ENCODE measurements at regions not wholly inside any gene's neighbourhood (a gene's known extent, or its start where the extent isn't known, plus 50 kb on each side); places are given as distances from the start of the nearest gene placed in this dataset.
A peak's percentile ranks its signal among the peaks of the same experiment; 100 is the strongest.

- peaks cover 30% of the 10 kb centered on the region for H3K4me1 Mint-ChIP-seq
- ATAC-seq (peak; percentile 99), DNase-seq (ENCODE audit: low spot score in 2 of 2) (no peak)
- H3K4me3 Mint-ChIP-seq: peak overlapping the region; percentile 15
- no peaks in the 10 kb centered on the region for H3K36me3 Mint-ChIP-seq
- peak overlapping the region; percentile 70 for H3K27ac Mint-ChIP-seq
- no peaks in the 10 kb centered on the region for H3K9me3 Mint-ChIP-seq
Measured at GRCh38 chr13:51518827-51519226, 65.4 kb upstream of the WDFY2 start.

GRCh38 chr13:51519771-51520216, 64.5 kb upstream of the WDFY2 start:
- Mint-ChIP-seq H3K36me3 (no peaks in the 10 kb centered on the region), H3K4me1 (peaks cover 30% of the 10 kb centered on the region), H3K4me3 (no peak overlapping the region), H3K27ac (no peak overlapping the region), H3K9me3 (no peaks in the 10 kb centered on the region)
- ATAC-seq: no peak
- no peak for DNase-seq (ENCODE audit: low spot score in 2 of 2)

DNA sequence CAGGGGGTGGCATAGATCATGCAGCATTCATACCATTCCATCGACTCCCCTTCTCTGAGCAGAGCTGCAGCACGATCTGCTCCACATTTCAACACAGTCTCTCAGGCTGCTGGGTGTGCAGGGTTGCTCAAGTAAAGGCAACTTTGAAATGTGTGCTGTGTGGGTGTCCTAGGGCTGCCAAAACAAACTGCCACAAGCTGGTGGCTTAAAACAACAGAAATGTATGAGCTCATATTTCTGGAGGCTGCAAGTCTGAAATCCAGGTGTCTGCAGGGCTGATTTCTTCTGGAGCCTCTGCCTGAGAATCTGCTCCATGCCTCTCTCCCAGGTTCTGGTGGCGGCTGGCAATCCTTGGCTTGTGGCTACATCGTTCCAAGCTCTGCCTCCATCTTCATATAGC, 63.7 kb upstream of the WDFY2 start:
- no peaks in the 10 kb centered on the region for H3K9me3 Mint-ChIP-seq
- no peak overlapping the region for H3K27ac Mint-ChIP-seq
- DNase-seq (ENCODE audit: low spot score in 2 of 2) (no peak), ATAC-seq (no peak)
- H3K36me3 Mint-ChIP-seq: no peaks in the 10 kb centered on the region
- no peak overlapping the region for H3K4me3 Mint-ChIP-seq
- peaks cover 30% of the 10 kb centered on the region for H3K4me1 Mint-ChIP-seq

- peak overlapping the region; percentile 63 for H3K27ac Mint-ChIP-seq
- DNase-seq (ENCODE audit: low spot score in 2 of 2): peak; percentile 10 to 55
- H3K9me3 Mint-ChIP-seq: no peaks in the 10 kb centered on the region
- peak; percentile 47 for ATAC-seq
- H3K4me3 Mint-ChIP-seq: no peak overlapping the region
- peaks cover 30% of the 10 kb centered on the region for H3K4me1 Mint-ChIP-seq
- H3K36me3 Mint-ChIP-seq: no peaks in the 10 kb centered on the region
Measured at GRCh38 chr13:51523082-51523518, 61.2 kb upstream of the WDFY2 start.

DNA sequence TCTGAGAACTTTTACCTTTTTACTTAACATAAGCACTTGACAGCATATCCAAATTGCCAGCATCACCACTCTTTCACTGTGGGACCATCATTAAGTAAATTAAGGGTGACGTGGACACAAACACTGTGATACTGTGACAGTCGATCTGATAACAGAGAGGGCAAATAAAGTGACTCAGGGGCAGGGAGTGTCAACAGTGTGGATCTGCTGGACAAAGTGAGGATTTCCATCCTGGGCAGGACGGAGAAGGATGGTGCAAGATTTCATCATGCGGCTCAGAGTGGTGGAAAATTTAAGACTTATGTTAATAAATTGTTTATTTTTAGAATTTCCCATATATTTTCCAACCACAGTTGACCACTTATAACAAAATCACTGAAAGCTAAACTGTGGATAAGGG, 60.0 kb upstream of the WDFY2 start:
- no peak overlapping the region for H3K4me3 Mint-ChIP-seq
- H3K4me1 Mint-ChIP-seq: peaks cover 24% of the 10 kb centered on the region
- ATAC-seq: no peak
- DNase-seq (ENCODE audit: low spot score in 2 of 2): no peak
- H3K27ac Mint-ChIP-seq: no peak overlapping the region
- no peaks in the 10 kb centered on the region for H3K9me3 Mint-ChIP-seq
- H3K36me3 Mint-ChIP-seq: no peaks in the 10 kb centered on the region

DNA sequence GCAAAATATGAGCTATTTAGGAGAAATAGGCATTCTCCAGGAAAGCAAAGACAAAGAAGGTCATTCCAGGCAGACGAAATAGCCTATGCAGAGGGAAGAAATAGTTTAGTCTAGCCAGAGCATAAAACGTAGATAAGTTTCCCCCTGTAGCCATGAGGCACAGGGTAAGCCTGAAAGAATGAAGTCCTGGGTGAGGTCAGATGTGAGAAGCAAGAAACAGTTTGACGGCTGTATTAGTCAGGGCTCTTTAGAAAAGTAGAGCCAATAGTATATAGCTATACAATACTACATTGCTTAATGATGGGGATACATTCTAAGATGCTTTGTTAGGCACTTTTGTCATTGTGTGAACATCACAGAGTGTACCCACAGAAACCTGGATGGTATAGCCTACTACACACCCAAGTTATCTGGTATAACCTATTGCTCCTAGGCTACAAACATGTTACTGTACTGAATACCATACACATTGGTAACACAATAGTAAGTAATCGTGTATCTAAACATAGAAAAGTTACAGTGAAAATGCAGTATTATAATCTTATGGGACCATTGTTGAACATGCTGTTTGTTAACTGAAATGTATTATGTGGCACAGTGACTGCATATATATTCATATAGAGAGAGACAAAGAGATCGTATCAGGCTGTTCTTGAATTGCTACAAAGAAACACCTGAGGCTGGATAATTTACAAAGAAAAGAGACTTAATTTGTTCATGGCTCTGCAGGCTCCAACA, 59.3 kb upstream of the WDFY2 start:
- Mint-ChIP-seq H3K4me1 (peaks cover 25% of the 10 kb centered on the region), H3K9me3 (no peaks in the 10 kb centered on the region), H3K4me3 (no peak overlapping the region), H3K36me3 (no peaks in the 10 kb centered on the region), H3K27ac (no peak overlapping the region)
- peak; percentile 46 for ATAC-seq
- DNase-seq (ENCODE audit: low spot score in 2 of 2): no peak

- ATAC-seq (peak; percentile 73), DNase-seq (ENCODE audit: low spot score in 2 of 2) (no peak)
- Mint-ChIP-seq H3K9me3 (no peaks in the 10 kb centered on the region), H3K36me3 (no peaks in the 10 kb centered on the region), H3K4me1 (peaks cover 19% of the 10 kb centered on the region), H3K27ac (no peak overlapping the region), H3K4me3 (no peak overlapping the region)
Measured at GRCh38 chr13:51525567-51526167, 58.6 kb upstream of the WDFY2 start.

- ATAC-seq: no peak
- H3K9me3 Mint-ChIP-seq: no peaks in the 10 kb centered on the region
- no peak overlapping the region for H3K27ac Mint-ChIP-seq
- DNase-seq (ENCODE audit: low spot score in 2 of 2): no peak
- H3K36me3 Mint-ChIP-seq: no peaks in the 10 kb centered on the region
- H3K4me3 Mint-ChIP-seq: no peak overlapping the region
- H3K4me1 Mint-ChIP-seq: peaks cover 20% of the 10 kb centered on the region
Measured at GRCh38 chr13:51526202-51526601, 58.1 kb upstream of the WDFY2 start.

DNA sequence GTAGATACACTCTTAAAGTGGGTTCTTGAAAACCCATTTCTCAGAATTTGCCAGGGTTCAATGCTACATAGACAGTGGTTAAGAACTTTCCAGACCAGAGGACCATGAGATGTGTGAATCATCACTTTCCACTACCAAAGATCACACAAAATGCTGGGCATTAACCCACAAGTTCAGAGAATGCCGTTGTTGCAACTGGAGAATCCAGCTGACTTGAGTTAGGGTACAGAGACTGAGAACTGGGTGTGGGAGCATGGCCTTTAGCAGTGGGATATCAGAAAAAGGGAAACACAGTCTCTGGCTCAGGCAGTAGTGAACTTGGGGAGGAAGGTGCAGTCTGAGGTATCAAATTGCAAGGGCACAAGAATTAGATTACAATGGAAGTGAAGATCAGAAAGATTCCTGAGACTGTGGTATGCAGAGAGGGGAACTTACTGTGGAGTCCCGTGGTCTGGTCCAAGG, 51.5 kb upstream of the WDFY2 start:
- no peaks in the 10 kb centered on the region for H3K9me3 Mint-ChIP-seq
- peak; percentile 74 for ATAC-seq
- no peak for DNase-seq (ENCODE audit: low spot score in 2 of 2)
- no peaks in the 10 kb centered on the region for H3K36me3 Mint-ChIP-seq
- peaks cover 39% of the 10 kb centered on the region for H3K4me1 Mint-ChIP-seq
- peak overlapping the region; percentile 10 for H3K4me3 Mint-ChIP-seq
- peak overlapping the region; percentile 72 for H3K27ac Mint-ChIP-seq

GRCh38 chr13:51534041-51534817, 50.0 kb upstream of the WDFY2 start:
- ATAC-seq (peak; percentile 82), DNase-seq (ENCODE audit: low spot score in 2 of 2) (peak in 1 of 2 donors; percentile 57)
- peaks cover 46% of the 10 kb centered on the region for H3K4me1 Mint-ChIP-seq
- H3K36me3 Mint-ChIP-seq: no peaks in the 10 kb centered on the region
- peak overlapping the region; percentile 72 for H3K27ac Mint-ChIP-seq
- H3K9me3 Mint-ChIP-seq: no peaks in the 10 kb centered on the region
- H3K4me3 Mint-ChIP-seq: peak overlapping the region; percentile 34
